ENCODE measurements at regions not wholly inside any gene's neighbourhood (a gene's known extent, or its start where the extent isn't known, plus 50 kb on each side); places are given as distances from the start of the nearest gene placed in this dataset.

- ATAC-seq, result no peak
- intact Hi-C loops (cut with DNase I, micrococcal nuclease), result no loop called here
Observed at GRCh38 chr6:97653517-97653916, 370.5 kb upstream of the MMS22L start.

GRCh38 chr6:97654674-97655073 is 371.7 kb upstream of the MMS22L start:
- no peaks in the 10 kb centered on the region for H3K4me1 ChIP-seq (ENCODE audit: low read depth)
- no peaks in the 10 kb centered on the region for H3K9me3 ChIP-seq
- ATAC-seq (no peak), DNase-seq (no peak)
- no peaks in the 10 kb centered on the region for H3K36me3 ChIP-seq (ENCODE audit: low read depth)
- no peak for TF ChIP-seq CTCF (IDR thresholded peaks at IDR 0.05)
- intact Hi-C loops (cut with DNase I, micrococcal nuclease), result no loop called here
- H3K4me3 ChIP-seq, result no peak overlapping the region

More at GRCh38 chr6:97653517-97653916, 370.5 kb upstream of the MMS22L start:
- DNase-seq, result no peak
- no peak for TF ChIP-seq CTCF (IDR thresholded peaks at IDR 0.05)
- Histone ChIP-seq H3K9me3 (no peaks in the 10 kb centered on the region), H3K4me3 (no peak overlapping the region), H3K4me1 (ENCODE audit: low read depth) (no peaks in the 10 kb centered on the region), H3K36me3 (ENCODE audit: low read depth) (no peaks in the 10 kb centered on the region)

GRCh38 chr6:97656236-97656635 is 373.2 kb upstream of the MMS22L start:
- ATAC-seq (no peak), DNase-seq (no peak)
- Histone ChIP-seq H3K4me1 (ENCODE audit: low read depth) (no peaks in the 10 kb centered on the region), H3K36me3 (ENCODE audit: low read depth) (no peaks in the 10 kb centered on the region), H3K9me3 (no peaks in the 10 kb centered on the region), H3K4me3 (no peak overlapping the region)
- no peak for TF ChIP-seq CTCF (IDR thresholded peaks at IDR 0.05)
- intact Hi-C loops (cut with DNase I, micrococcal nuclease), result no loop called here

GRCh38 chr6:97656706-97657350 is 373.8 kb upstream of the MMS22L start:
- H3K4me1 ChIP-seq (ENCODE audit: low read depth), result no peaks in the 10 kb centered on the region
- intact Hi-C loops (cut with DNase I, micrococcal nuclease), result no loop called here
- no peak overlapping the region for H3K4me3 ChIP-seq
- TF ChIP-seq CTCF (IDR thresholded peaks at IDR 0.05), result no peak
- H3K9me3 ChIP-seq, result no peaks in the 10 kb centered on the region
- DNase-seq, result no peak
- H3K36me3 ChIP-seq (ENCODE audit: low read depth), result no peaks in the 10 kb centered on the region
- no peak for ATAC-seq

GRCh38 chr6:97658090-97658489 is 375.1 kb upstream of the MMS22L start:
- no peak for DNase-seq

More at GRCh38 chr6:97658090-97658489, 375.1 kb upstream of the MMS22L start:
- intact Hi-C loops (cut with DNase I, micrococcal nuclease), result no loop called here
- H3K4me1 ChIP-seq (ENCODE audit: low read depth), result no peaks in the 10 kb centered on the region
- no peak for TF ChIP-seq CTCF (IDR thresholded peaks at IDR 0.05)
- no peaks in the 10 kb centered on the region for H3K36me3 ChIP-seq (ENCODE audit: low read depth)
- H3K4me3 ChIP-seq, result no peak overlapping the region
- ATAC-seq, result no peak
- H3K9me3 ChIP-seq, result no peaks in the 10 kb centered on the region
